Neural cell (in vitro differentiated cells): ENCODE measurements at regions not wholly inside any gene's neighbourhood (a gene's known extent, or its start where the extent isn't known, plus 50 kb on each side); places are given as distances from the start of the nearest gene placed in this dataset.

Experiments used
- RAD21 ChIP-seq: fragments of 450-650 bp; conservative IDR thresholded peaks from 2 replicates; pipeline ENCODE4 v1.6.1; 2014; ENCODE audit warnings: antibody characterized with exemption, mild to moderate bottlenecking, moderate library complexity
- TF ChIP-seq, protein P1 (sequence below): fragments of 450-650 bp; IDR thresholded peaks from 2 replicates; pipeline ENCODE4 v1.5.1; 2014; ENCODE audit warnings: antibody characterized with exemption, mild to moderate bottlenecking, moderate library complexity; ENCODE audit not compliant: poor library complexity, severe bottlenecking

DNA sequence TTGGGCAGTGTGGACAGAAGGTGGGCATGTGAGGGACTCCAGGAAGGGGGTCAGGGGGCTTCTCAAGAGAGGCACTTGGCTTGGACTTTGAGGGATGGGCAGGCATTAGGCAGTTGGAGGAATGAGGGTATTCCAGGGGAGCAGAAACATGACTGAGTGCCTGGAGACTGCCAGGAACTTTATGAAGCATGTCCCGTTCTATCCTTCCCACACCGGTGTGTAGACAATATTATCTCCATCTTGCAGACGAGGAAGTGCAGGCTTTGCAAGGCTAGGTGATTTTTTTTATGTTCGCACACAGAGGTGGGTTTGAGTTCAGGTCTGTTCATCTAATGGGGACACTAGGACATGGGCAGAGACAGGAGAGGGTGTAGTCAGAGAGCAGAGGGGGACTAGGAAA lies 162.7 kb downstream of the RPS24 start:
- TF ChIP-seq, protein P1, sequence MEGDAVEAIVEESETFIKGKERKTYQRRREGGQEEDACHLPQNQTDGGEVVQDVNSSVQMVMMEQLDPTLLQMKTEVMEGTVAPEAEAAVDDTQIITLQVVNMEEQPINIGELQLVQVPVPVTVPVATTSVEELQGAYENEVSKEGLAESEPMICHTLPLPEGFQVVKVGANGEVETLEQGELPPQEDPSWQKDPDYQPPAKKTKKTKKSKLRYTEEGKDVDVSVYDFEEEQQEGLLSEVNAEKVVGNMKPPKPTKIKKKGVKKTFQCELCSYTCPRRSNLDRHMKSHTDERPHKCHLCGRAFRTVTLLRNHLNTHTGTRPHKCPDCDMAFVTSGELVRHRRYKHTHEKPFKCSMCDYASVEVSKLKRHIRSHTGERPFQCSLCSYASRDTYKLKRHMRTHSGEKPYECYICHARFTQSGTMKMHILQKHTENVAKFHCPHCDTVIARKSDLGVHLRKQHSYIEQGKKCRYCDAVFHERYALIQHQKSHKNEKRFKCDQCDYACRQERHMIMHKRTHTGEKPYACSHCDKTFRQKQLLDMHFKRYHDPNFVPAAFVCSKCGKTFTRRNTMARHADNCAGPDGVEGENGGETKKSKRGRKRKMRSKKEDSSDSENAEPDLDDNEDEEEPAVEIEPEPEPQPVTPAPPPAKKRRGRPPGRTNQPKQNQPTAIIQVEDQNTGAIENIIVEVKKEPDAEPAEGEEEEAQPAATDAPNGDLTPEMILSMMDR: no peak
- TF ChIP-seq RAD21: no peak
